Nephron progenitor cell (in vitro differentiated cells): ENCODE measurements at regions not wholly inside any gene's neighbourhood (a gene's known extent, or its start where the extent isn't known, plus 50 kb on each side); places are given as distances from the start of the nearest gene placed in this dataset.

Experiments
- DNase-seq: peaks from one replicate; pipeline ENCODE4 v3.0.0; 2021
- H3K27ac Mint-ChIP-seq: 2 replicates; pipeline ENCODE4 v1.8.0; 2021; ENCODE audit warnings: mild to moderate bottlenecking, moderate library complexity, mixed read lengths
- H3K27me3 Mint-ChIP-seq: 2 replicates; pipeline ENCODE4 v1.8.0; 2021; ENCODE audit warnings: mild to moderate bottlenecking, low read depth, mixed read lengths; ENCODE audit not compliant: poor library complexity
- H3K36me3 Mint-ChIP-seq: 2 replicates; pipeline ENCODE4 v1.8.0; 2021; ENCODE audit warnings: low read depth, mixed read lengths
- H3K4me1 Mint-ChIP-seq: 2 replicates; pipeline ENCODE4 v1.8.0; 2021; ENCODE audit warnings: mixed read lengths
- H3K4me3 Mint-ChIP-seq: 2 replicates; pipeline ENCODE4 v1.8.0; 2021; ENCODE audit warnings: mild to moderate bottlenecking, moderate library complexity, mixed read lengths
- H3K9me3 Mint-ChIP-seq: 2 replicates; pipeline ENCODE4 v1.8.0; 2021; ENCODE audit warnings: mild to moderate bottlenecking, moderate library complexity, mixed read lengths
- TF ChIP-seq, protein P1 (sequence below): fragments of 200-600 bp; sonication (generic); IDR thresholded peaks from 2 replicates; pipeline ENCODE4 v1.5.0; 2021; ENCODE audit warnings: antibody characterized with exemption

DNA sequence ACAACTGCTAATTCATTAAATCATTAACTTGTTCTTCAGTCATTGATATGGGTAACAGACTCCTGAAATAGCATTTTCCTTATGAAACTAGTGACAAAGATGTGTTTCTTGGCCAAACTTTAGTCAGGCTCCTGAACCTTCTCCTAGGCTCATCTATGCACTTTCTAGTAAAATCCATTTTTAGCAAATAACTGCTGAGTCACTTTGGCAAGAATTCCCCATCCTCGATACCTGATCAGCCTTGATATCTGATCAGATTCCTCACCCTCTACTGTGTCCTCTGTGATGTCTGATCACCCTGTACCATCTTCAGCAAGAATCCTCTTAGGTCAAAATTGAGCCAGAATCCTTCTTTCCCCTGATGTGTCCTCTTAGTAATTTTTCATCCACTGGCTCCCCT, 161.2 kb upstream of the TAPT1 start:
- TF ChIP-seq, protein P1, sequence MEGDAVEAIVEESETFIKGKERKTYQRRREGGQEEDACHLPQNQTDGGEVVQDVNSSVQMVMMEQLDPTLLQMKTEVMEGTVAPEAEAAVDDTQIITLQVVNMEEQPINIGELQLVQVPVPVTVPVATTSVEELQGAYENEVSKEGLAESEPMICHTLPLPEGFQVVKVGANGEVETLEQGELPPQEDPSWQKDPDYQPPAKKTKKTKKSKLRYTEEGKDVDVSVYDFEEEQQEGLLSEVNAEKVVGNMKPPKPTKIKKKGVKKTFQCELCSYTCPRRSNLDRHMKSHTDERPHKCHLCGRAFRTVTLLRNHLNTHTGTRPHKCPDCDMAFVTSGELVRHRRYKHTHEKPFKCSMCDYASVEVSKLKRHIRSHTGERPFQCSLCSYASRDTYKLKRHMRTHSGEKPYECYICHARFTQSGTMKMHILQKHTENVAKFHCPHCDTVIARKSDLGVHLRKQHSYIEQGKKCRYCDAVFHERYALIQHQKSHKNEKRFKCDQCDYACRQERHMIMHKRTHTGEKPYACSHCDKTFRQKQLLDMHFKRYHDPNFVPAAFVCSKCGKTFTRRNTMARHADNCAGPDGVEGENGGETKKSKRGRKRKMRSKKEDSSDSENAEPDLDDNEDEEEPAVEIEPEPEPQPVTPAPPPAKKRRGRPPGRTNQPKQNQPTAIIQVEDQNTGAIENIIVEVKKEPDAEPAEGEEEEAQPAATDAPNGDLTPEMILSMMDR, result no peak
- Mint-ChIP-seq H3K27me3 (no peaks in the 10 kb centered on the region), H3K27ac (no peak overlapping the region), H3K4me1 (peaks cover 31% of the 10 kb centered on the region), H3K36me3 (peaks cover 7% of the 10 kb centered on the region), H3K4me3 (no peak overlapping the region), H3K9me3 (peaks cover 18% of the 10 kb centered on the region)
- no peak for DNase-seq

DNA sequence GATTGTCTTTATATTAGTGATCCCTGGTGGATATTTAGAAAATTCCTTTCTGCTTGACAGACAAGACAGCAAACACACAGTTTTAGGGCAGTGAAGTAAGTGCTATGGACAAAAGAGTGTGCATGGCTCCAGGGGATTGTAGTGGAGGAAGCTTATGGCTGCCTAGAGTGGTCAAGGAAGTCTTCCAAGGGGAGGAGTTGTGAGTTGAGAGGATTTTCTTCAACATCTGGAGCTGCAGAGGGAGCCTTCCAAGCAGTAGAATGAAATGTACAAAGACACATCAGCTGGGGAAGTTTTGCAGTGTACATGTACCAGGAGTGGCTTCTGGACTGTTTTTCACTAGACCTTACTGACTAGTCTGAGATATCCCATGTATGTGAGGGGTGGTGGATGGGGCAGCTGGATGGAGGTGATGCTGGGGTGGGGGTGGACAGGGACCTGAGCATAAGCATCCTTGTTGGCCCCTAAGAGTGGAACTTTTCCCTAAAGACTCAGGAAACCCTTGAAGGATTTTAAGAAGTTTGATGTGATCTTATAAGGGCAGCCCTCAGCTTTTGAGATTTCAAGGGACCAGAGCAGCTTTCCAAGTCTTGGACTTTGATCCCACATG, 160.5 kb upstream of the TAPT1 start:
- TF ChIP-seq, protein P1, result no peak
- H3K9me3 Mint-ChIP-seq, result peaks cover 12% of the 10 kb centered on the region
- H3K4me3 Mint-ChIP-seq, result no peak overlapping the region
- H3K27ac Mint-ChIP-seq, result no peak overlapping the region
- H3K4me1 Mint-ChIP-seq, result peaks cover 37% of the 10 kb centered on the region
- no peak for DNase-seq
- no peaks in the 10 kb centered on the region for H3K27me3 Mint-ChIP-seq
- H3K36me3 Mint-ChIP-seq, result peaks cover under 1% of the 10 kb centered on the region

DNA sequence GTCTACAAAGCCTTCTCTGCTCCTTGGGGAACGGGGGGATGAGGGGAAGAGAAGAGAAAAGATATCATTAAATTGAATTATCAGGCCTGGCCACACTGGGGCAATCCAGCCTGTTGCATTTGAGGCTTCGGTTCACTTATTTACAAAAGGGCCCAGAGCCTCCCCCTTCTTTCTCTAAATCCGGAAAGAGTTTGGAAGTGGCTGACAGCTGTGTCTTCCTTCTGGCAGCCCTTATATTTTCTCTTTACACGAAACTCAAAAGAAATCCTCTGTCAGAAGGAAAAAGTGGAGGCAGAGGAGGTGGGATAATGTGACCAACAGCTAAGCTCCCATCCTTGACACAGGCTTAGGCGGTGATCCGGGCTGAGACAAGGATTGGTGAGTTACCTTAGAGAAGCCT, 158.3 kb upstream of the TAPT1 start:
- TF ChIP-seq, protein P1, result no peak
- peaks cover 3% of the 10 kb centered on the region for H3K9me3 Mint-ChIP-seq
- H3K4me3 Mint-ChIP-seq, result no peak overlapping the region
- peak overlapping the region; percentile 60 for H3K27ac Mint-ChIP-seq
- no peaks in the 10 kb centered on the region for H3K36me3 Mint-ChIP-seq
- DNase-seq, result no peak
- peaks cover 59% of the 10 kb centered on the region for H3K4me1 Mint-ChIP-seq
- H3K27me3 Mint-ChIP-seq, result peaks cover 1% of the 10 kb centered on the region

DNA sequence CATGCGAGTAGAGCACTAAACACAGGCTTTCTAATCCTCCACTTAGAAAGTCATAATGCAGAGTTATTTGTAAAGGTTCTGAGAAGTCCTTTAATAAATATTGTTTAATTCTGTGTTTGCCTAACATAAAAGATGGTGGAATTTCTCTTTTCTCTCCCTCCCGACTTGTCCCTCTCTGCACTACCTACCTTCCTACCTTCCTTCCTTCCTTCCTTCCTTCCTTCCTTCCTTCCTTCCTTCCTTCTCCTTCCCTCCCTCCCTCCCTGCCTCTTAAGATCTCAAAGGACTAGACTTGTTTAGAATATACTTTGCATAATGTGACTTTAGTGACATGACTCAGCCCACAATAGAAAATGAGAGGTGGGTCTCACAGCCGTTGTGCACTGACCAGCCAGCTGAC, 156.3 kb upstream of the TAPT1 start:
- no peak overlapping the region for H3K4me3 Mint-ChIP-seq
- H3K27ac Mint-ChIP-seq, result no peak overlapping the region
- TF ChIP-seq, protein P1, result no peak
- no peaks in the 10 kb centered on the region for H3K36me3 Mint-ChIP-seq
- H3K9me3 Mint-ChIP-seq, result no peaks in the 10 kb centered on the region
- DNase-seq, result no peak
- H3K27me3 Mint-ChIP-seq, result peaks cover 5% of the 10 kb centered on the region
- H3K4me1 Mint-ChIP-seq, result peaks cover 79% of the 10 kb centered on the region

DNA sequence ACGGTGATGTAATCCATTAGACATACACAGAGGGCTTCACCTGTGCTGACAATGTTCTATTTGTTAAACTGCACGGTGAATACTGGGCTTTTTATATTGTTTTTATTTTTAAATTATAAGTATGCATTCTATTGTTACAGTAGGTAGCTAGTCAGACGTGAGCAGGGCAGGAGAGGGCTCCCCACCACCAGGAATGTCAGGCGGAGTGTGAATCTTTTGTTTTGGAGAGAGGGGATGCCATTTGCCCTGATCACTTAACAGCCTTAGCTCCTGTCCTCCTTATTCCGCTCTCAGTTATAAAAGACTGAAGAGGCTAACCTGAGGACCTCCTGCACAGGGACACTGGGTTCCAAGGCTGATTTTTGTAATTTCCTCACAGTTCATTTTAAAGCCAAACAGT, 151.6 kb upstream of the TAPT1 start:
- Mint-ChIP-seq H3K9me3 (no peaks in the 10 kb centered on the region), H3K36me3 (no peaks in the 10 kb centered on the region), H3K27ac (no peak overlapping the region), H3K27me3 (peaks cover 5% of the 10 kb centered on the region), H3K4me1 (peaks cover 52% of the 10 kb centered on the region), H3K4me3 (no peak overlapping the region)
- TF ChIP-seq, protein P1, result no peak
- no peak for DNase-seq

DNA sequence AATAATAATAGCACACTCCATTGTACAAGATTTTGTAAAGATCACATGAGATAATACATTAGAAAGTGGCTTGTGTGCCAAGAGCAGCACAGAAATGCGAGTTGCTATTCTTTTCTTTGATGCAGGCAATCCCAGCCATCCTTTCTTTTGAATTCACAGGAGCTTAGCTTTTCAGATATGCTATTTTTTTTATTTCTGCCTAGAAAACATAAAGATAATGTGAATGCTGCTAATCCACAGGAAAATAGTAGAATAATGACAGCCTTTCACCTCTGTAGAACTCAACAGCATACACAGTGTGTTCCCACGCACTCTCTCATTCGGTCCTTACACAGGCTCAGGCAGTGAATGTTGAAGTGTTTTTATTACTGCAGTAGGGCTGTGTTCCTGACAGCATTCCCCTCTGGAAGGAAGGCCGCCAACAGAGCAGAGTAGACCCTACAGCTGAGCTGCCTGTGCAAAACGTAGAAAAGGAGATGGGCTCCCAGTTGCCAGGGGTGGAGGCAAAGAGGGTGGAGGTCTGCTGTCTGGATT, 138.8 kb upstream of the TAPT1 start:
- Mint-ChIP-seq H3K36me3 (peaks cover 12% of the 10 kb centered on the region), H3K9me3 (peaks cover 29% of the 10 kb centered on the region), H3K4me1 (no peaks in the 10 kb centered on the region), H3K27me3 (peaks cover 7% of the 10 kb centered on the region), H3K27ac (peak overlapping the region; percentile 38), H3K4me3 (no peak overlapping the region)
- TF ChIP-seq, protein P1, result no peak
- no peak for DNase-seq
